Activated T-cell treated with anti-CD3 and anti-CD28 coated beads, Interleukin-2, amount 50 U/mL, for 4 hours (primary cell): ENCODE measurements at regions not wholly inside any gene's neighbourhood (a gene's known extent, or its start where the extent isn't known, plus 50 kb on each side); places are given as distances from the start of the nearest gene placed in this dataset.

Source experiments
- ATAC-seq, 2 donors: fragments of 200-7000 bp; cut with Tn5 transposase; one replicate each; pipeline ENCODE4 v1.10.0; 2021
- DNase-seq: peaks from one replicate; pipeline ENCODE4 v3.0.0-alpha.2; 2020
- H3K27me3 Mint-ChIP-seq: one replicate; pipeline ENCODE4 v1.8.0; 2021; ENCODE audit warnings: low read depth, mixed read lengths
- H3K36me3 Mint-ChIP-seq: one replicate; pipeline ENCODE4 v1.8.0; 2022; ENCODE audit warnings: mixed read lengths; ENCODE audit not compliant: insufficient read depth
- H3K4me1 Mint-ChIP-seq: one replicate; pipeline ENCODE4 v1.8.0; 2021; ENCODE audit warnings: low read depth, mixed read lengths
- H3K4me3 Mint-ChIP-seq: one replicate; pipeline ENCODE4 v1.8.0; 2021; ENCODE audit warnings: mild to moderate bottlenecking, moderate library complexity, mixed read lengths
- H3K9me3 Mint-ChIP-seq: one replicate; pipeline ENCODE4 v1.8.0; 2021; ENCODE audit warnings: mixed read lengths

GRCh38 chr15:89421219-89421618 lies 75.2 kb downstream of the RHCG start:
- ATAC-seq (no peak), DNase-seq (no peak)
- Mint-ChIP-seq H3K4me3 (no peak overlapping the region), H3K27me3 (peaks cover 59% of the 10 kb centered on the region), H3K36me3 (no peaks in the 10 kb centered on the region), H3K9me3 (no peaks in the 10 kb centered on the region), H3K4me1 (peaks cover 2% of the 10 kb centered on the region)

GRCh38 chr15:89419370-89419984 lies 76.9 kb downstream of the RHCG start:
- Mint-ChIP-seq H3K36me3 (no peaks in the 10 kb centered on the region), H3K9me3 (no peaks in the 10 kb centered on the region), H3K4me1 (peaks cover 4% of the 10 kb centered on the region), H3K27me3 (peaks cover 63% of the 10 kb centered on the region), H3K4me3 (no peak overlapping the region)
- peak in 1 of 2 donors; percentile 39 for ATAC-seq
- DNase-seq: no peak

- DNase-seq: no peak
- ATAC-seq: no peak
- Mint-ChIP-seq H3K9me3 (no peaks in the 10 kb centered on the region), H3K4me1 (peaks cover 5% of the 10 kb centered on the region), H3K36me3 (no peaks in the 10 kb centered on the region), H3K27me3 (peaks cover 76% of the 10 kb centered on the region), H3K4me3 (no peak overlapping the region)
Measured at GRCh38 chr15:89417206-89417725, 79.1 kb downstream of the RHCG start.

GRCh38 chr15:89416339-89417183 lies 79.8 kb downstream of the RHCG start:
- Mint-ChIP-seq H3K27me3 (peaks cover 78% of the 10 kb centered on the region), H3K9me3 (no peaks in the 10 kb centered on the region), H3K4me1 (peaks cover 9% of the 10 kb centered on the region), H3K4me3 (no peak overlapping the region), H3K36me3 (no peaks in the 10 kb centered on the region)
- ATAC-seq (peak; percentile 78 to 83), DNase-seq (peak; percentile 52)

GRCh38 chr15:89414571-89414970 lies 79.9 kb upstream of the POLG start:
- DNase-seq: no peak
- Mint-ChIP-seq H3K36me3 (no peaks in the 10 kb centered on the region), H3K27me3 (peaks cover 86% of the 10 kb centered on the region), H3K4me3 (no peak overlapping the region), H3K9me3 (no peaks in the 10 kb centered on the region), H3K4me1 (peaks cover 18% of the 10 kb centered on the region)
- ATAC-seq: no peak

- Mint-ChIP-seq H3K4me1 (peaks cover 25% of the 10 kb centered on the region), H3K4me3 (no peak overlapping the region), H3K27me3 (peaks cover 88% of the 10 kb centered on the region), H3K36me3 (no peaks in the 10 kb centered on the region), H3K9me3 (no peaks in the 10 kb centered on the region)
- no peak for ATAC-seq
- DNase-seq: no peak
Measured at GRCh38 chr15:89413877-89414276, 79.3 kb upstream of the POLG start.

GRCh38 chr15:89412905-89413411 lies 78.3 kb upstream of the POLG start:
- Mint-ChIP-seq H3K4me1 (peaks cover 34% of the 10 kb centered on the region), H3K27me3 (peaks cover 90% of the 10 kb centered on the region), H3K9me3 (no peaks in the 10 kb centered on the region), H3K4me3 (no peak overlapping the region), H3K36me3 (no peaks in the 10 kb centered on the region)
- DNase-seq: no peak
- no peak for ATAC-seq

GRCh38 chr15:89410039-89410435 lies 75.4 kb upstream of the POLG start:
- Mint-ChIP-seq H3K4me1 (peaks cover 43% of the 10 kb centered on the region), H3K4me3 (no peak overlapping the region), H3K9me3 (no peaks in the 10 kb centered on the region), H3K27me3 (peaks cover 97% of the 10 kb centered on the region), H3K36me3 (no peaks in the 10 kb centered on the region)
- ATAC-seq (no peak), DNase-seq (no peak)

GRCh38 chr15:89409184-89410038 lies 74.8 kb upstream of the POLG start:
- Mint-ChIP-seq H3K9me3 (no peaks in the 10 kb centered on the region), H3K4me3 (peak overlapping the region; percentile 84), H3K27me3 (peaks cover 98% of the 10 kb centered on the region), H3K4me1 (peaks cover 43% of the 10 kb centered on the region), H3K36me3 (no peaks in the 10 kb centered on the region)
- DNase-seq: no peak
- no peak for ATAC-seq

- no peak for ATAC-seq
- H3K4me3 Mint-ChIP-seq: peak overlapping the region; percentile 84
- no peaks in the 10 kb centered on the region for H3K9me3 Mint-ChIP-seq
- H3K36me3 Mint-ChIP-seq: no peaks in the 10 kb centered on the region
- DNase-seq: no peak
- H3K4me1 Mint-ChIP-seq: peaks cover 43% of the 10 kb centered on the region
- H3K27me3 Mint-ChIP-seq: peaks cover 98% of the 10 kb centered on the region
Measured at GRCh38 chr15:89408372-89409183, 74.0 kb upstream of the POLG start.

GRCh38 chr15:89406940-89407607 lies 72.5 kb upstream of the POLG start:
- Mint-ChIP-seq H3K27me3 (peaks cover 95% of the 10 kb centered on the region), H3K9me3 (no peaks in the 10 kb centered on the region), H3K36me3 (no peaks in the 10 kb centered on the region), H3K4me1 (peaks cover 41% of the 10 kb centered on the region), H3K4me3 (peak overlapping the region; percentile 19)
- ATAC-seq: peak in 1 of 2 donors; percentile 10
- no peak for DNase-seq

GRCh38 chr15:89406218-89406939 lies 71.8 kb upstream of the POLG start:
- Mint-ChIP-seq H3K27me3 (peaks cover 95% of the 10 kb centered on the region), H3K4me3 (no peak overlapping the region), H3K4me1 (peaks cover 39% of the 10 kb centered on the region), H3K9me3 (no peaks in the 10 kb centered on the region), H3K36me3 (no peaks in the 10 kb centered on the region)
- no peak for ATAC-seq
- no peak for DNase-seq
